ENCODE measurements at regions not wholly inside any gene's neighbourhood (a gene's known extent, or its start where the extent isn't known, plus 50 kb on each side); places are given as distances from the start of the nearest gene placed in this dataset.

GRCh38 chr18:79597176-79597830 is 82.3 kb upstream of the CTDP1 start:
- H3K4me1 ChIP-seq (ENCODE audit: insufficient read depth, low read length, poor library complexity, severe bottlenecking): no peaks in the 10 kb centered on the region

GRCh38 chr18:79597831-79598632 is 81.6 kb upstream of the CTDP1 start:
- Histone ChIP-seq H3K4me1 (ENCODE audit: insufficient read depth, low read length, poor library complexity, severe bottlenecking) (no peaks in the 10 kb centered on the region), H3K27ac (ENCODE audit: low read depth, low read length, poor library complexity, severe bottlenecking) (no peak overlapping the region), H3K4me3 (ENCODE audit: low read depth, low read length, poor library complexity, severe bottlenecking) (no peak overlapping the region), H3K27me3 (replicated peaks; ENCODE audit: insufficient read depth, low read depth, low read length, poor library complexity) (peaks cover 40% of the 10 kb centered on the region), H3K36me3 (ENCODE audit: insufficient read depth, low read length, poor library complexity, severe bottlenecking) (no peaks in the 10 kb centered on the region), H3K9me3 (ENCODE audit: low read depth, low read length, poor library complexity, severe bottlenecking) (peaks cover 2% of the 10 kb centered on the region)
- POLR2A ChIA-PET (ENCODE audit: low non-redundant PET): no interaction called here
- no TSS peak for BruUV-seq (replicated peaks)
- intact Hi-C loops (cut with micrococcal nuclease; ENCODE audit: unreplicated experiment): no loop called here
- CTCF ChIA-PET: no interaction called here
- TF ChIP-seq EZH2 (IDR thresholded peaks at IDR 0.05; ENCODE audit: borderline replicate concordance, low read depth, low read length, poor library complexity, severe bottlenecking) (no peak), CTCF (conservative IDR thresholded peaks at IDR 0.05; ENCODE audit: low read depth, low read length) (no peak)
- DNase-seq (ENCODE audit: low spot score): no peak

More at GRCh38 chr18:79597176-79597830, 82.3 kb upstream of the CTDP1 start:
- no peak overlapping the region for H3K4me3 ChIP-seq (ENCODE audit: low read depth, low read length, poor library complexity, severe bottlenecking)
- H3K36me3 ChIP-seq (ENCODE audit: insufficient read depth, low read length, poor library complexity, severe bottlenecking): no peaks in the 10 kb centered on the region
- ChIA-PET CTCF (no interaction called here), POLR2A (ENCODE audit: low non-redundant PET) (no interaction called here)
- no peak overlapping the region for H3K27ac ChIP-seq (ENCODE audit: low read depth, low read length, poor library complexity, severe bottlenecking)
- H3K27me3 ChIP-seq (replicated peaks; ENCODE audit: insufficient read depth, low read depth, low read length, poor library complexity): peaks cover 41% of the 10 kb centered on the region
- peaks cover 4% of the 10 kb centered on the region for H3K9me3 ChIP-seq (ENCODE audit: low read depth, low read length, poor library complexity, severe bottlenecking)
- BruUV-seq (replicated peaks): no TSS peak
- no peak for TF ChIP-seq EZH2 (IDR thresholded peaks at IDR 0.05; ENCODE audit: borderline replicate concordance, low read depth, low read length, poor library complexity, severe bottlenecking)
- intact Hi-C loops (cut with micrococcal nuclease; ENCODE audit: unreplicated experiment): no loop called here
- no peak for DNase-seq (ENCODE audit: low spot score)

DNA sequence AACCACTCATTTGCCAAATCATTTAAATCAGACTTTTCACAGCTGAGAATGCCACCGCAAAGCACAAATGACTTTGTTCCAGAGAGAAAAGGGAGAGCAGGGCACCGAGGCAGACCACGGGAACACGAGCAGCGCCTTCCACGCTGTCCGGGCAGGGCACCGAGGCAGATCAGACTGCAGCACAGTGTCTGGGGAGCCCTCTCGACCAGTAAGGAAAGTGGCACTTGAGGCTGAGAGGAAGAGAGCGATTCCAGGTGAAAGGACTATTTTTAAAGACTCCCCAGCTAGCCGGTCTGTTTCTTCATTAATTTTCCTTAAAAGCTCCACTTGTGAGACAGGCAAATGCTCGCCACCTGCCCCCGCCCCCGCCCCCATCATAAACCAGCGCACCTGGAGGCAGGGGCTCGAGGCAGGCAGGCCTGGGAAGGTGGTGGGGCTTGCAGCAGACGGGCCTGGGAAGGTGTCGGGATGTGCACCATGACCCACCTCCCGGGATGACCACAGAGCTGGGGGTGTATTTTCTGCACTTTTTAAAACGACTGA is 80.9 kb upstream of the CTDP1 start:
- no peaks in the 10 kb centered on the region for H3K4me1 ChIP-seq (ENCODE audit: insufficient read depth, low read length, poor library complexity, severe bottlenecking)
- no peak overlapping the region for H3K27ac ChIP-seq (ENCODE audit: low read depth, low read length, poor library complexity, severe bottlenecking)
- H3K36me3 ChIP-seq (ENCODE audit: insufficient read depth, low read length, poor library complexity, severe bottlenecking): no peaks in the 10 kb centered on the region
- ChIA-PET POLR2A (ENCODE audit: low non-redundant PET) (no interaction called here), CTCF (no interaction called here)
- peaks cover 33% of the 10 kb centered on the region for H3K27me3 ChIP-seq (replicated peaks; ENCODE audit: insufficient read depth, low read depth, low read length, poor library complexity)
- no peaks in the 10 kb centered on the region for H3K9me3 ChIP-seq (ENCODE audit: low read depth, low read length, poor library complexity, severe bottlenecking)
- no TSS peak for BruUV-seq (replicated peaks)
- H3K4me3 ChIP-seq (ENCODE audit: low read depth, low read length, poor library complexity, severe bottlenecking): no peak overlapping the region
- intact Hi-C loops (cut with micrococcal nuclease; ENCODE audit: unreplicated experiment): no loop called here
- DNase-seq (ENCODE audit: low spot score): no peak
- TF ChIP-seq EZH2 (IDR thresholded peaks at IDR 0.05; ENCODE audit: borderline replicate concordance, low read depth, low read length, poor library complexity, severe bottlenecking) (no peak), CTCF (conservative IDR thresholded peaks at IDR 0.05; ENCODE audit: low read depth, low read length) (no peak)
